Colon (tissue), 2 donors: ENCODE measurements at regions not wholly inside any gene's neighbourhood (a gene's known extent, or its start where the extent isn't known, plus 50 kb on each side); places are given as distances from the start of the nearest gene placed in this dataset.

Experiments
- FAIRE-seq: peaks from 2 replicates; lab custom pipeline; 2012; peaks lifted over from hg19 to GRCh38; lab: Jason Lieb, UNC
- donor health status: control.
- donor health status: control.

- FAIRE-seq: no peak
Observed at GRCh38 chr21:35222541-35222941, 173.4 kb upstream of the RUNX1 start.

DNA sequence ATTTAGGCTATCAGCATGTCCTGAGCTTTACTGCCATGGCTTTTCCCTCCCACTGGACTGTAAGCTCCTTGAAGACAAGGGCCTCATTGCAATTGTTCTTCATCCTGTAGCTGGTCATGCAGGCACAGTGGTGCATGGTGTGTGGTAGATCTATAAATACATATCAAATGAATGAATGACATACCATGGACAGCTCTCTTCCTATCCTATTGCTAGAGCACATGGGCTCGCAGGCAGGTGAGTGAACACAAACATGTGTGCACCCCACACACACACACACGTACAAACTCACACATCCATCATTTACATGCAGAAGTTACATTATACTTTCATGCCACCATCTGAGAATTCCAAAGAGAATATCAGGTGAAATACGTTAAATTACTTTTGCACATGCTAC, 172.9 kb upstream of the RUNX1 start:
- FAIRE-seq: no peak

GRCh38 chr21:35220301-35220700, 171.2 kb upstream of the RUNX1 start:
- no peak for FAIRE-seq

GRCh38 chr21:35219719-35220118, 170.6 kb upstream of the RUNX1 start:
- FAIRE-seq: no peak

DNA sequence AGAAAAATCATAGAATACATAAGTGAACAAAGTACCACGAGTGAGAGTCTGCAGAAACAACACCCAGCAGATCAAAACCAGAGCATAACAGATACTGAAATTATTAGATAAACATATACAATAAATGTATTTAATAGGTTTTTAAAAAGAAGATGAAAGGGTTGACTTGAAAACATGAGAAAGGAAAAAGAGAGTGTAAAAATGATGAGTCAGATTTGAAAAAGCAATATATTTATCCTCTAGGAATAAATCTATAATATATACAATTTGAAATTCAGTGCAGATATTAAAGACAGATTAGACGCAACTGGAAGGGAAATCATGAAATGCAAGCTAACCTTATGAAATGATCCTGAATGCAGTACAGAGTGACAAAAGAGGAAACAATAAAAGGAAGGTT, 170.2 kb upstream of the RUNX1 start:
- FAIRE-seq: no peak

- no peak for FAIRE-seq
Observed at GRCh38 chr21:35217504-35218060, 168.5 kb upstream of the RUNX1 start.

- FAIRE-seq: no peak
Observed at GRCh38 chr21:35216996-35217395, 167.9 kb upstream of the RUNX1 start.

DNA sequence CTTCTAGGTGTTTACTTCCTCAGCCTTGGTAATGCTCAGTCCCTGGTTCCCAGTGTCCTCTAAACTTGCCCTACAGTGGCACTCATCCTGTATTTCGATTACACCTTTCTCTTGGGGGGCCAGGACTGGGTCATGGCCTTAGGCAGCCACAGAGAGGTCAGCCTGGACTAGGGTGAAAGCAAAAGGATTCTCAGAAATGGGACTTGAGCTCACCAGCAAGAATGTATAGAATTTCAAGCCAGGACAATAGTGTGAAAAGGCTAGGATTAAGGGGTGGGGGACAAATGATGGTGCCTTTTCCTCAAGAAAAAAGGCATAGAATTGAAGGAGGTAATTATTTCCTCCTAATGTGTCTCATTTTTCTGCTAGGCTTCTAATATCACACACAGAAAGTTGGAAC, 166.8 kb upstream of the RUNX1 start:
- FAIRE-seq: no peak

GRCh38 chr21:35212393-35213127, 163.5 kb upstream of the RUNX1 start:
- FAIRE-seq: no peak

DNA sequence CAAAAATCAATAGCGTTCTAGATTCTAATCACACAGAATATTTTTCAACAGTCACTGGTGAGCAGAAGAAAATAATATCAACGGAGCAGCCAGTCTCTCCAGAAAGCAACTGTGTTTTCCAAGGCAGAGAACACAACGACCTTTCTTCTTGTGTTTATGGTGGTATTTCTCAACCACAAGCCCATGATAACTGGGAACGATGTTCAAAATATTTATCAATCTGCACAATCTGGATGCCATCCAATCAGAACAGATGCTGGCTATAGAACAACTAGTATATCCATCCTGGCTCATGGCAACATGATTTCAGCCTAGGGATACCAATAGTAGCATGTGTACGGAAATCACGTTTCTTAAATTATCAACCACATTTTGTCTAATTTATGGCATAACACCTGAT, 162.7 kb upstream of the RUNX1 start:
- no peak for FAIRE-seq

DNA sequence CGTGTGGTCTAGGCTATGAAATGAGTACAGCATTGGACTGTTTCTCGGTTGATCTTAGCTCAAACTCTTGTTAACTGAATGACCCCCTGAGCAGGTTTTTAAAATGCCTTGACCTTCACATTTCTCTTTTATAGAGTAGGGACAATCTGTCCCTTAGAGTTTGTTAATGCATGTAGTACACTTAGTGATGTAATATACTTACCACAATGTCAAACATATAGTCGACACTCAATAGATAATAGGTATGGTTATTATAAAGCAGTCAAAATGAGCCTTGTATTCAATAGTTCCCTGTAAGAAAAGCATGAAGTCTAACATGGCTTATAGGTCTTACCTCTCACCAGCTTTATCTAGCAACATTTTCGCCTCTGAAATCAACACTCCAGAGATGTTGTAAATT, 161.0 kb upstream of the RUNX1 start:
- no peak for FAIRE-seq

DNA sequence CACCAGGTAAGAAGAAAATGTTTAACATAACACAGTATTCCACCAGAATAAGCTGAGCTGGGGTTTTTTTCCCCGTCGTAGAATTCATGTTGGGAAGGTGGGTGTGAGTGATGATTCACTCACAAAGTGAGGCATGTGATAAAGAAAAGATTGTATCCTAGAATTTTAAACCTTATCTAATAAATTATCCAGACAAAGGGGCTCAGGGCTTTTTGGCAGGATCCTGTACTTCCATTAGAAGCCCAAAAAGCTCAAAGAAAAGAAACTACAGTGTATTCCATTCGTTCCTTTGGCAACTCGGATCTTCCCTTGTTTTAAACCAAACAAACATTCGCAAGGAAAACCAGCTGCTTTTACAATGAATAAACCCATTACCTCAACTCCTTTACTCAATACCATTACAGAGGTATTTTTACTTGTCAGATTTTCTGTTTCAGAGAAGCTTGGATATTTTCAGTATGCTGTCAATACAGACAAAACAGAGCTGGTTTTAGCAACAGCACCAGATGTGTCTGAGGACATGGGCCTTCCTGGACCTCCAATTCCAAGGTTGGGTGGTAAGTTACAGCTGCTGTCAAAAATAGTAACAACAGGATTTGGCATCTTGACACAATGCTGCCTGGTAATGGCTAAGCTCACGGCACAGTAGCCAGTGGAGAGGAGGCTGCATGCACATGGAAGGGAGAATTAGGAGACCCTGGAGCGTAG, 159.9 kb upstream of the RUNX1 start:
- no peak for FAIRE-seq

- FAIRE-seq: no peak
Observed at GRCh38 chr21:35208104-35208503, 159.0 kb upstream of the RUNX1 start.

GRCh38 chr21:35207322-35207721, 158.2 kb upstream of the RUNX1 start:
- no peak for FAIRE-seq

- no peak for FAIRE-seq
Observed at GRCh38 chr21:35206141-35207125, 157.3 kb upstream of the RUNX1 start.

DNA sequence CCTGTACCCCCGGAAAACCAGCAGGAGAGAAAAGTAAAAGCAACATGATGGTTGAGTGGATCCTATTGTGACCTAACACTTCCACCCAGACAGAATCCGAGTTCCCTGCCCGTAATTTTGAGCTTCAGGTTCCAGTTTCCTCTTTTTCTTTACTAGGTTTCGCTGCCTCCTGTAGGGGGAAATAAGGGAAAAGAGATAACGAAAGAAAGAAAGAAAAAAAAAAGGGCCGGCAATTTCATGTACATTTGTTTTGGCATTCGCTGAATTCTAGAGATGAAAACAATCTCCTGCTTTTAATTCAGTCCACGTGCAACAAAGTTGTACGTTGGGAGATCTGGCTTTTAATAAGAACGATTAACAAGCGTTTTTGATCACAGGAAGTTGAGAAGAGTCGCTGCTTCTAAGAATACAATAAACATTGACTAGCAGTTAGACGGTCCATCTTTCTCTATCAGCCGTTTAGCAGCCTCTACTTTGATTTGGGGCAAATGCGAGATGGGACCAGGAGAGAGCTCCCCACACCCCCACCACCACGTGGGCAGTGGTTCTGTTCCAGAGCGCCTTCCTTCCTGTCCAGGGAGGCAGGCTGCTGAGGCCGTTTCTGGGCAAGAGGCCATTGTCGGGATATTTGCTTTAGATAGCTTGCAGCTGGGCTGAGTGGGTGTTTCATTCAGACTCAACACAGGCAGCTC, 155.9 kb upstream of the RUNX1 start:
- no peak for FAIRE-seq

DNA sequence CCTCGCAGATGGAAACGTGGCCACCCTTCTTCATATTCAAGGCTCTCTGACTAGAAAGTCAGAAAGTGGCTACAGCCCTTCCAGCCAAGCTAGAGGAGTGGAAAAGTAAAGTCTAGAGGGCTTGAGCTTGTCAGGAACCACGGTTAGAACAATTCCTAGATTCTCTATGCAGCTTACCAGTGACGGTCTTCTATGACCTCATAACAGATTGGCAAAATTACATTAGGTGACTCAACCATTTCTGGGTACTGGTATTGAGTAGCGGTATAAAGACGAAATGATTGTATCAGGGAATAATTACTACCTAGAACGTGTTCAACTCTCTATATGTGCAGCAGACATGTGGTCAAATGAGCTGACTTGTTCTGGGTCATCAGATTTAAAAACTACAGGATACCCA, 155.0 kb upstream of the RUNX1 start:
- no peak for FAIRE-seq

DNA sequence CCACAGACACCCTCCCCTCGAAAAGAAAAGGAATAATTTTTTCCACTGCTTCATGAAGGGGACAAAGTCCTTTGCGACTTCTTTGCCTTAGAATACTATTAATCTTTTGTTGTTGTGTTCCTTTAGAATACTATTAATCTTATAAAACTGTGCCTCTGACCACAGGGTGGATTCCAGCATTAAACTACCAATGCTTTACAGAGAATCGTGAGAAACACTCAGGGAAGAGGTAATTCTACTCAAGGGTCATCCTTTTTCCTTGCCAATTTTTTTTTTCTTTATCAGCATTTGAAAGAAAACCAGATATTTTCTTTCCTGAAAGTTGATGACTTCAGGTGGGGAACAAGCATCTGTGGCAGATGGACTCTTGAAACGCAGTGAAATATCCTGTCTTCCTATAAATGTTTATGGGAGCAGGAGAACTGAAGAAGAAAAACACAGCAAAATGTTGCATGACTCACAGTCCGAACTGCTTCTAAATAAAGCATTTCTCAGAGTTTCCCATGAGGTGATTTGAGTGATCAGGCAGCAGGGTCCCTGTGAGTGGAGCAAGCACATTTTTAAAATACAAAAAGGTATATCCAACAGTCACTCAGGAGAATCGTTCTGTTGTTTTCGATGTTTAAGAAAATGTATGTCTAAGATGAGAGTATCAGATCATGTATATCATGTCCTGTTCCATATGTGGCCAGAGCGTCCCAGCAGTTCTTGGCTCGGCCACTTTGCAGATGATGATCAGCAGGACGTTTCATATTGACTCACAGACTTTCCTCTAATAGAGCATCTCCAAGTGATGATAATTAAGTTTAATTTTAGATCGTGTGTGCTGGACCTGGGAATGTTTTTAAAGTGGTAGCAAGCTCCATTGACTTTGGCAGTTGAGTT, 154.2 kb upstream of the RUNX1 start:
- FAIRE-seq: no peak

DNA sequence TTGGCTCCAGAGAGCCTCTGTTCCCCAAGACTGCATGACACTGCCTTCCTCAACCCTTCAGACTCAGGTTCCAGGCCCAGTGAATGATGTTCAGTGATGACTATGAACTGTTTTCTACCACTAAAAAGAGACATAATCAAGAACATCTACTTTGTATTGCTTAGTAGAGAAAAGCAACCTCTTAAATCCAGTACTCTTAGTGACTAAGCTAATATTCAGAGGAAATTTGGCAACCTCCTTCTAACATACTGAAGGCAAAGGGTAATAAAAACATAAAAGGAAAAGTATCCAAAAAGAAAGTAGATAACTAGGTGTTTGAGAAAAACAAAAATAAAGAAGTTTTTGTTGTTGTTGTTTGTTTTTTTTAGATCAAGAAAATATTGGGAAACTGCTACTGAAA, 153.3 kb upstream of the RUNX1 start:
- FAIRE-seq: no peak

GRCh38 chr21:35201799-35202198, 152.7 kb upstream of the RUNX1 start:
- no peak for FAIRE-seq

DNA sequence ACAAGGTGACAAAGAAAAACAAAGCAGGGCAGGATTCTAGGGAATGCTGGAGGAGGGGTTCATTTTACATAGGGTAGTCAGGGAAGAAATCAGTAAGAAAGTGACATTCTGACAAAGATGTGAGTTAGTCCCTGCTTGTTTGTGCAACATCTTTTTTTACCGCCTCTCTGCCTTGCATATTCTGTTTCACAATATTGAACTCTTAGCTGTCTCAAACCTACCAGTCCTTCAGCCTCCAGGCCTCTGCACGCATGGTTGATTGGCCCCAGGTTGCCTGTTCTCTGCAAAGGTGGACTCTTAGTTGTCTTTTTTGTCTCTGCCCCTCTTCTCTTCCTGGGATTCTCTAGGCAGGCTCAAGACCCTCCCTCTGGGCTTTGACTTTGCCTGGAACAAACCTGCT, 152.2 kb upstream of the RUNX1 start:
- no peak for FAIRE-seq
